A673 (cell line): ENCODE measurements at regions not wholly inside any gene's neighbourhood (a gene's known extent, or its start where the extent isn't known, plus 50 kb on each side); places are given as distances from the start of the nearest gene placed in this dataset.

Experiments used
- BruUV-seq: library from RNA; stranded (reverse); fragments of 400-500 nt; replicated peaks from 2 replicates; lab custom pipeline; 2021; lab: Mats Ljungman, UMichigan
- CTCF ChIA-PET: fragments of 300-600 bp; sonication (Branson Sonifier 250); formaldehyde crosslinking; loops from one replicate; lab custom pipeline; 2022; ENCODE audit warnings: antibody characterized with exemption; lab: Charles Lee
- POLR2A ChIA-PET: fragments of 300-600 bp; sonication (Branson Sonifier 250); formaldehyde crosslinking; loops from one replicate; lab custom pipeline; 2022; ENCODE audit warnings: antibody characterized with exemption; ENCODE audit not compliant: low non-redundant PET; lab: Charles Lee
- DNase-seq: peaks from one replicate; pipeline ENCODE4 v3.0.0-alpha.2; 2015; ENCODE audit warnings: low spot score
- H3K27ac ChIP-seq: fragments of 200-600 bp; sonication (generic); 2 replicates; pipeline ENCODE4 v1.5.1; 2016; ENCODE audit warnings: mixed run types, low read depth, mild to moderate bottlenecking, mixed read lengths, antibody characterized with exemption, low read length; ENCODE audit not compliant: poor library complexity, severe bottlenecking
- H3K27me3 ChIP-seq: fragments of 200-600 bp; sonication (generic); replicated peaks from 2 replicates; pipeline ENCODE4 v1.6.1; 2017; ENCODE audit warnings: mixed run types, low read depth, mild to moderate bottlenecking, mixed read lengths, antibody characterized with exemption, low read length; ENCODE audit not compliant: insufficient read depth, poor library complexity
- H3K36me3 ChIP-seq: fragments of 200-600 bp; sonication (generic); 2 replicates; pipeline ENCODE4 v1.6.1; 2016; ENCODE audit warnings: mixed run types, mild to moderate bottlenecking, mixed read lengths, antibody characterized with exemption, low read length; ENCODE audit not compliant: insufficient read depth, poor library complexity, severe bottlenecking
- H3K4me1 ChIP-seq: fragments of 200-600 bp; sonication (generic); 2 replicates; pipeline ENCODE4 v1.6.1; 2017; ENCODE audit warnings: mixed run types, mild to moderate bottlenecking, mixed read lengths, antibody characterized with exemption, low read length; ENCODE audit not compliant: insufficient read depth, poor library complexity, severe bottlenecking
- H3K4me3 ChIP-seq: fragments of 200-600 bp; sonication (generic); 2 replicates; pipeline ENCODE4 v1.5.1; 2016; ENCODE audit warnings: low read depth, mixed run types, mild to moderate bottlenecking, mixed read lengths, low read length; ENCODE audit not compliant: poor library complexity, severe bottlenecking
- H3K9me3 ChIP-seq: fragments of 200-600 bp; sonication (generic); 2 replicates; pipeline ENCODE4 v1.6.1; 2016; ENCODE audit warnings: mixed run types, low read depth, mild to moderate bottlenecking, mixed read lengths, antibody characterized with exemption, low read length; ENCODE audit not compliant: poor library complexity, severe bottlenecking
- EZH2 ChIP-seq: fragments of 200-600 bp; sonication (generic); IDR thresholded peaks from 2 replicates; pipeline ENCODE4 v1.6.1; 2017; ENCODE audit warnings: borderline replicate concordance, low read depth, mild to moderate bottlenecking, mixed read lengths, antibody characterized with exemption, low read length; ENCODE audit not compliant: poor library complexity, severe bottlenecking
- intact Hi-C: fragments of 100-400 bp; cut with micrococcal nuclease; formaldehyde crosslinking; loops from one replicate; pipeline ENCODE4 v1.10.0; 2022; ENCODE audit not compliant: unreplicated experiment
- TF ChIP-seq, protein P1 (sequence below): fragments of 300-800, 200-600 bp; sonication (generic); conservative IDR thresholded peaks from 2 replicates; pipeline ENCODE4 v1.5.1; 2017; ENCODE audit warnings: low read depth, mild to moderate bottlenecking, antibody characterized with exemption, low read length, moderate library complexity, mixed read lengths

GRCh38 chr12:108040947-108041346 is 88.1 kb upstream of the WSCD2 start:
- Histone ChIP-seq H3K4me1 (no peaks in the 10 kb centered on the region), H3K27ac (no peak overlapping the region), H3K27me3 (peaks cover 27% of the 10 kb centered on the region), H3K9me3 (no peaks in the 10 kb centered on the region), H3K36me3 (no peaks in the 10 kb centered on the region), H3K4me3 (no peak overlapping the region)
- no TSS peak for BruUV-seq
- no peak for TF ChIP-seq EZH2
- TF ChIP-seq, protein P1, sequence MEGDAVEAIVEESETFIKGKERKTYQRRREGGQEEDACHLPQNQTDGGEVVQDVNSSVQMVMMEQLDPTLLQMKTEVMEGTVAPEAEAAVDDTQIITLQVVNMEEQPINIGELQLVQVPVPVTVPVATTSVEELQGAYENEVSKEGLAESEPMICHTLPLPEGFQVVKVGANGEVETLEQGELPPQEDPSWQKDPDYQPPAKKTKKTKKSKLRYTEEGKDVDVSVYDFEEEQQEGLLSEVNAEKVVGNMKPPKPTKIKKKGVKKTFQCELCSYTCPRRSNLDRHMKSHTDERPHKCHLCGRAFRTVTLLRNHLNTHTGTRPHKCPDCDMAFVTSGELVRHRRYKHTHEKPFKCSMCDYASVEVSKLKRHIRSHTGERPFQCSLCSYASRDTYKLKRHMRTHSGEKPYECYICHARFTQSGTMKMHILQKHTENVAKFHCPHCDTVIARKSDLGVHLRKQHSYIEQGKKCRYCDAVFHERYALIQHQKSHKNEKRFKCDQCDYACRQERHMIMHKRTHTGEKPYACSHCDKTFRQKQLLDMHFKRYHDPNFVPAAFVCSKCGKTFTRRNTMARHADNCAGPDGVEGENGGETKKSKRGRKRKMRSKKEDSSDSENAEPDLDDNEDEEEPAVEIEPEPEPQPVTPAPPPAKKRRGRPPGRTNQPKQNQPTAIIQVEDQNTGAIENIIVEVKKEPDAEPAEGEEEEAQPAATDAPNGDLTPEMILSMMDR = no peak
- intact Hi-C loops = no loop called here
- ChIA-PET CTCF (no interaction called here), POLR2A (no interaction called here)
- DNase-seq = no peak

DNA sequence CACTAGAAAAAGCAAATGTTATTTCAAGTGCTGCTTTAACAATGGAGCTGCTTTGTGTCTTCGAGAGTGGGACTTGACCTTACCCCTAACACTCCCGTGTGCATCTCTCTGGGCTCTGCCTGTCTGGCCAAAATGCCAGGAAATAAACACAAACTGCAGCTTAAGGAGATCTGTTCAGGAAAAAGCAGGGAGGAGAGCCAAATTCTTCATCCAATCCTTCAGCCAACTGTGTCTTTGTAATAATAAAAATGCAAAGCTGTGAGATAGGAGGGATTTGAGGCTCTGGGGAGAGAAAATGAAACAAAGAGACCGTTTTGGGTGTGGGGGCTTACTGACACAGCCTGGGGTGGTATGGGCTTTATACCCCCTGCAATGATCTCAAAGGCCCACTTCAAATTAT is 85.8 kb upstream of the WSCD2 start:
- H3K36me3 ChIP-seq = no peaks in the 10 kb centered on the region
- CTCF ChIA-PET = interaction anchor here (0.6 kb wide), 1 partner anchor 926 kb away, joined by 7 read pairs; no protein-coding TSS in a partner anchor
- no peak overlapping the region for H3K4me3 ChIP-seq
- H3K27me3 ChIP-seq = peaks cover 31% of the 10 kb centered on the region
- H3K9me3 ChIP-seq = no peaks in the 10 kb centered on the region
- BruUV-seq = no TSS peak
- no peak for DNase-seq
- intact Hi-C loops = no loop called here
- POLR2A ChIA-PET = no interaction called here
- TF ChIP-seq, protein P1 = no peak
- no peak for TF ChIP-seq EZH2
- no peaks in the 10 kb centered on the region for H3K4me1 ChIP-seq
- H3K27ac ChIP-seq = no peak overlapping the region

GRCh38 chr12:108043750-108044533 is 85.1 kb upstream of the WSCD2 start:
- no peak overlapping the region for H3K27ac ChIP-seq
- POLR2A ChIA-PET = no interaction called here

More at GRCh38 chr12:108043750-108044533, 85.1 kb upstream of the WSCD2 start:
- CTCF ChIA-PET = interaction anchor here (0.6 kb wide), 1 partner anchor 926 kb away, joined by 7 read pairs; no protein-coding TSS in a partner anchor
- H3K27me3 ChIP-seq = peaks cover 31% of the 10 kb centered on the region
- no peaks in the 10 kb centered on the region for H3K9me3 ChIP-seq
- no peaks in the 10 kb centered on the region for H3K36me3 ChIP-seq
- DNase-seq = no peak
- no peaks in the 10 kb centered on the region for H3K4me1 ChIP-seq
- TF ChIP-seq EZH2 = no peak
- TF ChIP-seq, protein P1 = no peak
- no peak overlapping the region for H3K4me3 ChIP-seq
- no TSS peak for BruUV-seq
- intact Hi-C loops = no loop called here
